Natural killer cell (primary cell): ENCODE measurements at regions not wholly inside any gene's neighbourhood (a gene's known extent, or its start where the extent isn't known, plus 50 kb on each side); places are given as distances from the start of the nearest gene placed in this dataset.

Experiments
- ATAC-seq, 3 donors: fragments of 150-1000 bp in 2 of 3; fragments of 200-7000 bp in 1 of 3; cut with Tn5 transposase; 1 replicate in 1 of 3; 2 replicates in 2 of 3; pipeline ENCODE4 v1.10.0; 2021; ENCODE audit warnings: mild to moderate bottlenecking in 2 of 3, moderate library complexity in 2 of 3
- DNase-seq, 2 donors: peaks; one replicate each; pipeline versions ENCODE4 v3.0.0 to v3.0.0-alpha.2; 2013 to 2021; ENCODE audit warnings: mixed read lengths in 1 of 2
- H3K27ac ChIP-seq: one replicate; pipeline ENCODE4 v1.5.1; 2013; ENCODE audit warnings: mild to moderate bottlenecking, low read length
- H3K27me3 ChIP-seq: one replicate; pipeline ENCODE4 v1.6.1; 2013; ENCODE audit warnings: low read length; ENCODE audit not compliant: control insufficient read depth, insufficient read depth
- H3K36me3 ChIP-seq: one replicate; pipeline ENCODE4 v1.6.1; 2013; ENCODE audit warnings: low read length; ENCODE audit not compliant: control insufficient read depth, insufficient read depth
- H3K4me1 ChIP-seq: one replicate; pipeline ENCODE4 v1.6.1; 2013; ENCODE audit warnings: low read length; ENCODE audit not compliant: control insufficient read depth, insufficient read depth
- H3K4me3 ChIP-seq: one replicate; pipeline ENCODE4 v1.5.1; 2013; ENCODE audit warnings: low read length
- H3K9me3 ChIP-seq: one replicate; pipeline ENCODE4 v1.6.1; 2013; ENCODE audit warnings: low read length; ENCODE audit not compliant: control insufficient read depth, insufficient read depth
- H3K27ac Mint-ChIP-seq, 2 donors: one replicate each; pipeline ENCODE4 v1.8.0; 2022; ENCODE audit warnings: mild to moderate bottlenecking in 2 of 2, mixed read lengths in 2 of 2, moderate library complexity in 1 of 2
- H3K27me3 Mint-ChIP-seq, 2 donors: one replicate each; pipeline ENCODE4 v1.8.0; 2022; ENCODE audit warnings: low read depth in 2 of 2, mixed read lengths in 2 of 2
- H3K36me3 Mint-ChIP-seq: one replicate; pipeline ENCODE4 v1.8.0; 2022; ENCODE audit warnings: mixed read lengths
- H3K4me1 Mint-ChIP-seq, 2 donors: one replicate each; pipeline ENCODE4 v1.8.0; 2022; ENCODE audit warnings: mixed read lengths in 2 of 2
- H3K4me3 Mint-ChIP-seq: one replicate; pipeline ENCODE4 v1.8.0; 2022; ENCODE audit warnings: mild to moderate bottlenecking, moderate library complexity, mixed read lengths
- H3K9me3 Mint-ChIP-seq, 2 donors: one replicate each; pipeline ENCODE4 v1.8.0; 2022; ENCODE audit warnings: mixed read lengths in 2 of 2
- CTCF ChIP-seq: fragments of 200-600 bp; IDR thresholded peaks from one replicate; pipeline ENCODE4 v1.8.0; 2022; ENCODE audit warnings: antibody characterized with exemption
- WGBS: methylation state at CpG from one replicate; pipeline ENCODE4 v1.1.7; 2013; ENCODE audit warnings: missing lambda C conversion rate; ENCODE audit not compliant: insufficient coverage; 5-methylcytosine and 5-hydroxymethylcytosine counted together
- intact Hi-C: fragments of 100-400 bp; cut with micrococcal nuclease; formaldehyde crosslinking; loops from one replicate; pipeline ENCODE4 v1.14.2; 2022

- no peaks in the 10 kb centered on the region for H3K9me3 Mint-ChIP-seq
- Histone ChIP-seq H3K9me3 (no peaks in the 10 kb centered on the region), H3K27ac (no peak overlapping the region), H3K4me3 (no peak overlapping the region), H3K4me1 (no peaks in the 10 kb centered on the region), H3K27me3 (no peaks in the 10 kb centered on the region), H3K36me3 (no peaks in the 10 kb centered on the region)
- DNase-seq (no peak), ATAC-seq (no peak)
- 79% methylated on average over 3 of the region's 3 CpGs for WGBS
- no peak for TF ChIP-seq CTCF
- H3K27me3 Mint-ChIP-seq: peaks cover 8 to 10% of the 10 kb centered on the region in 2 donors
- peaks cover 0 to 7% of the 10 kb centered on the region in 2 donors for H3K4me1 Mint-ChIP-seq
- H3K27ac Mint-ChIP-seq: no peak overlapping the region
- H3K4me3 Mint-ChIP-seq: no peak overlapping the region
- intact Hi-C loops: no loop called here
- no peaks in the 10 kb centered on the region for H3K36me3 Mint-ChIP-seq
Observed at GRCh38 chr4:74537459-74537858, 92.5 kb downstream of the AREG start.

- no peak for TF ChIP-seq CTCF
- H3K4me1 ChIP-seq: no peaks in the 10 kb centered on the region
- ATAC-seq: no peak
- H3K4me1 Mint-ChIP-seq: peaks cover 0 to 7% of the 10 kb centered on the region in 2 donors
- H3K9me3 ChIP-seq: no peaks in the 10 kb centered on the region
- WGBS: 85% methylated on average over 2 of the region's 3 CpGs
- H3K4me3 Mint-ChIP-seq: no peak overlapping the region
- no peak overlapping the region for H3K27ac Mint-ChIP-seq
- no peaks in the 10 kb centered on the region for H3K27me3 ChIP-seq
- H3K27ac ChIP-seq: no peak overlapping the region
- peaks cover 8 to 10% of the 10 kb centered on the region in 2 donors for H3K27me3 Mint-ChIP-seq
- no peak overlapping the region for H3K4me3 ChIP-seq
- no peak for DNase-seq
- intact Hi-C loops: no loop called here
- no peaks in the 10 kb centered on the region for H3K9me3 Mint-ChIP-seq
- no peaks in the 10 kb centered on the region for H3K36me3 ChIP-seq
- H3K36me3 Mint-ChIP-seq: no peaks in the 10 kb centered on the region
Observed at GRCh38 chr4:74539044-74539790, 94.3 kb downstream of the AREG start.

GRCh38 chr4:74540193-74540592 is 95.3 kb downstream of the AREG start:
- H3K27me3 Mint-ChIP-seq: peaks cover 8 to 10% of the 10 kb centered on the region in 2 donors
- no peak overlapping the region for H3K27ac Mint-ChIP-seq
- TF ChIP-seq CTCF: no peak
- Histone ChIP-seq H3K36me3 (no peaks in the 10 kb centered on the region), H3K4me1 (no peaks in the 10 kb centered on the region), H3K9me3 (no peaks in the 10 kb centered on the region), H3K27me3 (no peaks in the 10 kb centered on the region), H3K4me3 (no peak overlapping the region), H3K27ac (no peak overlapping the region)
- no peaks in the 10 kb centered on the region for H3K9me3 Mint-ChIP-seq
- intact Hi-C loops: no loop called here
- no peaks in the 10 kb centered on the region for H3K36me3 Mint-ChIP-seq
- H3K4me1 Mint-ChIP-seq: peaks cover 0 to 7% of the 10 kb centered on the region in 2 donors
- ATAC-seq (no peak), DNase-seq (no peak)
- 86% methylated on average over 1 of the region's 1 CpG for WGBS
- no peak overlapping the region for H3K4me3 Mint-ChIP-seq

GRCh38 chr4:74541667-74542066 is 96.7 kb downstream of the AREG start:
- Histone ChIP-seq H3K27ac (no peak overlapping the region), H3K4me1 (no peaks in the 10 kb centered on the region), H3K4me3 (no peak overlapping the region), H3K9me3 (no peaks in the 10 kb centered on the region), H3K27me3 (no peaks in the 10 kb centered on the region), H3K36me3 (no peaks in the 10 kb centered on the region)
- no peak for ATAC-seq
- no peak for TF ChIP-seq CTCF
- Mint-ChIP-seq H3K4me3 (no peak overlapping the region), H3K36me3 (no peaks in the 10 kb centered on the region), H3K9me3 (no peaks in the 10 kb centered on the region), H3K4me1 (peaks cover 0 to 7% of the 10 kb centered on the region in 2 donors), H3K27ac (no peak overlapping the region), H3K27me3 (peaks cover 8 to 10% of the 10 kb centered on the region in 2 donors)
- intact Hi-C loops: no loop called here
- no peak for DNase-seq
- 42% methylated on average over 7 of the region's 9 CpGs for WGBS
